ENCODE measurements at regions not wholly inside any gene's neighbourhood (a gene's known extent, or its start where the extent isn't known, plus 50 kb on each side); places are given as distances from the start of the nearest gene placed in this dataset.

- TF ChIP-seq FOXA1 (IDR thresholded peaks at IDR 0.05): no peak
- TF ChIP-seq SP1 (IDR thresholded peaks at IDR 0.05): no peak
- no peak for TF ChIP-seq FOXM1 (IDR thresholded peaks at IDR 0.05; ENCODE audit: borderline replicate concordance)
- TF ChIP-seq PKNOX1 (IDR thresholded peaks at IDR 0.05): no peak
- TF ChIP-seq SUZ12 (IDR thresholded peaks at IDR 0.05): no peak
- no peak for TF ChIP-seq L3MBTL2 (conservative IDR thresholded peaks at IDR 0.05)
- no peak for TF ChIP-seq TARDBP (IDR thresholded peaks at IDR 0.05)
- TF ChIP-seq LEF1 (IDR thresholded peaks at IDR 0.05; ENCODE audit: borderline replicate concordance): no peak
Observed at GRCh38 chr21:18174370-18174769, 70.3 kb upstream of the CHODL start.
